Esophagus muscularis mucosa (tissue), 3 donors: ENCODE measurements at regions not wholly inside any gene's neighbourhood (a gene's known extent, or its start where the extent isn't known, plus 50 kb on each side); places are given as distances from the start of the nearest gene placed in this dataset.

ENCODE experiments used
- EP300 ChIP-seq: sonication (generic); formaldehyde crosslinking; IDR thresholded peaks from one replicate; pipeline ENCODE4 v1.6.1; 2017; ENCODE audit warnings: antibody characterized with exemption
- TF ChIP-seq, protein P1 (sequence below), 3 experiments: fragments of 200-600 bp in 2 of 3; fragments of 450-650 bp in 1 of 3; sonication (generic) in 2 of 3; IDR thresholded peaks; one replicate each; pipeline ENCODE4 v1.5.1; 2017 to 2019; ENCODE audit warnings: antibody characterized with exemption in 3 of 3, mild to moderate bottlenecking in 2 of 3, moderate library complexity in 1 of 3

GRCh38 chr6:91664327-91664959 is 1077.6 kb upstream of the MAP3K7 start:
- TF ChIP-seq, protein P1, sequence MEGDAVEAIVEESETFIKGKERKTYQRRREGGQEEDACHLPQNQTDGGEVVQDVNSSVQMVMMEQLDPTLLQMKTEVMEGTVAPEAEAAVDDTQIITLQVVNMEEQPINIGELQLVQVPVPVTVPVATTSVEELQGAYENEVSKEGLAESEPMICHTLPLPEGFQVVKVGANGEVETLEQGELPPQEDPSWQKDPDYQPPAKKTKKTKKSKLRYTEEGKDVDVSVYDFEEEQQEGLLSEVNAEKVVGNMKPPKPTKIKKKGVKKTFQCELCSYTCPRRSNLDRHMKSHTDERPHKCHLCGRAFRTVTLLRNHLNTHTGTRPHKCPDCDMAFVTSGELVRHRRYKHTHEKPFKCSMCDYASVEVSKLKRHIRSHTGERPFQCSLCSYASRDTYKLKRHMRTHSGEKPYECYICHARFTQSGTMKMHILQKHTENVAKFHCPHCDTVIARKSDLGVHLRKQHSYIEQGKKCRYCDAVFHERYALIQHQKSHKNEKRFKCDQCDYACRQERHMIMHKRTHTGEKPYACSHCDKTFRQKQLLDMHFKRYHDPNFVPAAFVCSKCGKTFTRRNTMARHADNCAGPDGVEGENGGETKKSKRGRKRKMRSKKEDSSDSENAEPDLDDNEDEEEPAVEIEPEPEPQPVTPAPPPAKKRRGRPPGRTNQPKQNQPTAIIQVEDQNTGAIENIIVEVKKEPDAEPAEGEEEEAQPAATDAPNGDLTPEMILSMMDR (IDR thresholded peaks at IDR 0.05), result no peak
- TF ChIP-seq EP300, result no peak
